ENCODE measurements at regions not wholly inside any gene's neighbourhood (a gene's known extent, or its start where the extent isn't known, plus 50 kb on each side); places are given as distances from the start of the nearest gene placed in this dataset.

- Histone ChIP-seq H2BK5ac (ENCODE audit: low read depth, low read length, poor library complexity, severe bottlenecking) (peak overlapping the region; percentile 25), H2BK12ac (ENCODE audit: low read length in 2 of 2) (peak overlapping the region; percentile 20 to 73), H3K27me3 (ENCODE audit: control insufficient read depth in 1 of 2, insufficient read depth in 1 of 2, low read length in 2 of 2) (peaks cover under 1 to 3% of the 10 kb centered on the region in 2 experiments), H3K4me2 (ENCODE audit: low read length, poor library complexity, severe bottlenecking) (peak overlapping the region; percentile 87), H3K4me1 (ENCODE audit: control insufficient read depth, insufficient read depth, low read depth, low read length) (peaks cover 11% of the 10 kb centered on the region), H4K8ac (ENCODE audit: low read length) (peak overlapping the region; percentile 97), H3K18ac (ENCODE audit: low read depth in 1 of 2, low read length in 2 of 2) (peak overlapping the region; percentile 79 to 96), H3K79me1 (replicated peaks; ENCODE audit: low read length, poor library complexity, severe bottlenecking) (no peaks in the 10 kb centered on the region), H3K9ac (ENCODE audit: low read length) (peak overlapping the region; percentile 86), H3K9me3 (ENCODE audit: control insufficient read depth, low read length) (no peaks in the 10 kb centered on the region), H3K23ac (ENCODE audit: low read length in 2 of 2) (peak overlapping the region; percentile 7 to 27), H2BK15ac (ENCODE audit: low read depth, poor library complexity, severe bottlenecking) (peak overlapping the region; percentile 82), H4K91ac (ENCODE audit: low read length) (peak overlapping the region; percentile 92), H2AK5ac (ENCODE audit: low read length, severe bottlenecking) (peak overlapping the region; percentile 78), H3K14ac (ENCODE audit: low read length in 2 of 2) (peak overlapping the region in 1 of 2 experiments; percentile 63), H3K36me3 (ENCODE audit: control insufficient read depth in 1 of 2, insufficient read depth in 2 of 2, low read depth in 1 of 2, low read length in 2 of 2) (no peaks in the 10 kb centered on the region), H2AFZ (ENCODE audit: low read depth, low read length) (peak overlapping the region; percentile 78), H3K27ac (ENCODE audit: low read length, poor library complexity, severe bottlenecking) (no peak overlapping the region), H3K4me3 (ENCODE audit: insufficient read depth in 1 of 2, low read depth in 1 of 2, low read length in 2 of 2) (peak overlapping the region; percentile 49 to 71), H3K4ac (ENCODE audit: low read depth in 1 of 2, low read length in 2 of 2) (peak overlapping the region; percentile 67 to 93), H2BK120ac (ENCODE audit: low read depth, low read length) (peak overlapping the region; percentile 87)
- DNase-seq: peak; percentile 77
- WGBS: 12% methylated on average over 47 of the region's 65 CpGs
Observed at GRCh38 chr9:129383561-129384490, 205.8 kb upstream of the IER5L start.

GRCh38 chr9:129383019-129383560 lies 205.0 kb upstream of the IER5L start:
- H2BK5ac ChIP-seq (ENCODE audit: low read depth, low read length, poor library complexity, severe bottlenecking): peak overlapping the region; percentile 25
- H3K79me1 ChIP-seq (replicated peaks; ENCODE audit: low read length, poor library complexity, severe bottlenecking): no peaks in the 10 kb centered on the region
- H2AFZ ChIP-seq (ENCODE audit: low read depth, low read length): peak overlapping the region; percentile 78
- no peak overlapping the region for H2AK5ac ChIP-seq (ENCODE audit: low read length, severe bottlenecking)
- peak overlapping the region in 1 of 2 experiments; percentile 67 for H2BK12ac ChIP-seq (ENCODE audit: low read length in 2 of 2)
- H3K27me3 ChIP-seq (ENCODE audit: control insufficient read depth in 1 of 2, insufficient read depth in 1 of 2, low read length in 2 of 2): peaks cover 3 to 4% of the 10 kb centered on the region in 2 experiments
- peak overlapping the region in 1 of 2 experiments; percentile 7 for H3K23ac ChIP-seq (ENCODE audit: low read length in 2 of 2)
- H2BK15ac ChIP-seq (ENCODE audit: low read depth, poor library complexity, severe bottlenecking): peak overlapping the region; percentile 82
- H3K9ac ChIP-seq (ENCODE audit: low read length): peak overlapping the region; percentile 86
- peak; percentile 28 for DNase-seq
- H3K4ac ChIP-seq (ENCODE audit: low read depth in 1 of 2, low read length in 2 of 2): peak overlapping the region; percentile 67 to 93
- H4K91ac ChIP-seq (ENCODE audit: low read length): peak overlapping the region; percentile 92
- H4K8ac ChIP-seq (ENCODE audit: low read length): peak overlapping the region; percentile 97
- no peaks in the 10 kb centered on the region for H3K9me3 ChIP-seq (ENCODE audit: control insufficient read depth, low read length)
- H3K14ac ChIP-seq (ENCODE audit: low read length in 2 of 2): peak overlapping the region in 1 of 2 experiments; percentile 63
- H3K27ac ChIP-seq (ENCODE audit: low read length, poor library complexity, severe bottlenecking): no peak overlapping the region
- H3K18ac ChIP-seq (ENCODE audit: low read depth in 1 of 2, low read length in 2 of 2): peak overlapping the region; percentile 79 to 96
- H2BK120ac ChIP-seq (ENCODE audit: low read depth, low read length): peak overlapping the region; percentile 87
- peak overlapping the region; percentile 87 for H3K4me2 ChIP-seq (ENCODE audit: low read length, poor library complexity, severe bottlenecking)
- peak overlapping the region; percentile 49 to 71 for H3K4me3 ChIP-seq (ENCODE audit: insufficient read depth in 1 of 2, low read depth in 1 of 2, low read length in 2 of 2)
- WGBS: 11% methylated on average over 27 of the region's 29 CpGs
- H3K36me3 ChIP-seq (ENCODE audit: control insufficient read depth in 1 of 2, insufficient read depth in 2 of 2, low read depth in 1 of 2, low read length in 2 of 2): no peaks in the 10 kb centered on the region
- H3K4me1 ChIP-seq (ENCODE audit: control insufficient read depth, insufficient read depth, low read depth, low read length): peaks cover 11% of the 10 kb centered on the region

- Histone ChIP-seq H4K91ac (ENCODE audit: low read length) (peak overlapping the region; percentile 49), H3K27me3 (ENCODE audit: control insufficient read depth in 1 of 2, insufficient read depth in 1 of 2, low read length in 2 of 2) (peaks cover 3 to 8% of the 10 kb centered on the region in 2 experiments), H3K27ac (ENCODE audit: low read length, poor library complexity, severe bottlenecking) (no peak overlapping the region), H3K36me3 (ENCODE audit: control insufficient read depth in 1 of 2, insufficient read depth in 2 of 2, low read depth in 1 of 2, low read length in 2 of 2) (no peaks in the 10 kb centered on the region), H2BK12ac (ENCODE audit: low read length in 2 of 2) (no peak overlapping the region), H4K8ac (ENCODE audit: low read length) (peak overlapping the region; percentile 29), H3K79me1 (replicated peaks; ENCODE audit: low read length, poor library complexity, severe bottlenecking) (no peaks in the 10 kb centered on the region), H3K4ac (ENCODE audit: low read depth in 1 of 2, low read length in 2 of 2) (peak overlapping the region in 1 of 2 experiments; percentile 9), H2AFZ (ENCODE audit: low read depth, low read length) (no peak overlapping the region), H3K9ac (ENCODE audit: low read length) (peak overlapping the region; percentile 86), H2BK120ac (ENCODE audit: low read depth, low read length) (peak overlapping the region; percentile 24), H3K9me3 (ENCODE audit: control insufficient read depth, low read length) (no peaks in the 10 kb centered on the region), H2BK15ac (ENCODE audit: low read depth, poor library complexity, severe bottlenecking) (no peak overlapping the region), H2BK5ac (ENCODE audit: low read depth, low read length, poor library complexity, severe bottlenecking) (no peak overlapping the region), H3K14ac (ENCODE audit: low read length in 2 of 2) (no peak overlapping the region), H3K4me1 (ENCODE audit: control insufficient read depth, insufficient read depth, low read depth, low read length) (peaks cover 11% of the 10 kb centered on the region), H3K23ac (ENCODE audit: low read length in 2 of 2) (no peak overlapping the region), H3K4me2 (ENCODE audit: low read length, poor library complexity, severe bottlenecking) (no peak overlapping the region), H2AK5ac (ENCODE audit: low read length, severe bottlenecking) (no peak overlapping the region), H3K4me3 (ENCODE audit: insufficient read depth in 1 of 2, low read depth in 1 of 2, low read length in 2 of 2) (peak overlapping the region in 1 of 2 experiments; percentile 71), H3K18ac (ENCODE audit: low read depth in 1 of 2, low read length in 2 of 2) (peak overlapping the region in 1 of 2 experiments; percentile 43)
- no peak for DNase-seq
- WGBS: 92% methylated on average over 5 of the region's 5 CpGs
Observed at GRCh38 chr9:129382281-129383018, 204.4 kb upstream of the IER5L start.

All from mesenchymal stem cell (in vitro differentiated cells and primary cell).